ENCODE measurements at regions not wholly inside any gene's neighbourhood (a gene's known extent, or its start where the extent isn't known, plus 50 kb on each side); places are given as distances from the start of the nearest gene placed in this dataset.

DNA sequence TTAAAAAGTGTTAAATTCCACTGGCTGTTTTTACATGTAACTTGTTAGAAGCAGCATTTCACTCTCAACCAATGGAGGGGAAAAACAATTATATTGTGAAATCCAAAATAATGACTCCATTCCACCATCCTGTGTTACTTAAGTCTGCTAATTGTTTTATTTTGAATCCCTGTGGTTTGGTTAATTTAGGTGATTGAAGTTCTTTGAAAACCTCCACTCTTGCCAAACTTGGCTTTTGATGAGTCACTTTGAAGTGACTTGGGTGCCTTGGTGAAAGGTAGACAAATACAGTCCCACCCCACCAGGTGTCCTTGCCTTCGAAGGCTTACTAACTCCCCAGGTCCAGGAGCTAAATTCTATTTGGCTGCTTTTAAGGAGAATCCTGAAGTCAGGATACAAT, 1303.8 kb upstream of the NRXN1 start:
- TF ChIP-seq, protein P1, sequence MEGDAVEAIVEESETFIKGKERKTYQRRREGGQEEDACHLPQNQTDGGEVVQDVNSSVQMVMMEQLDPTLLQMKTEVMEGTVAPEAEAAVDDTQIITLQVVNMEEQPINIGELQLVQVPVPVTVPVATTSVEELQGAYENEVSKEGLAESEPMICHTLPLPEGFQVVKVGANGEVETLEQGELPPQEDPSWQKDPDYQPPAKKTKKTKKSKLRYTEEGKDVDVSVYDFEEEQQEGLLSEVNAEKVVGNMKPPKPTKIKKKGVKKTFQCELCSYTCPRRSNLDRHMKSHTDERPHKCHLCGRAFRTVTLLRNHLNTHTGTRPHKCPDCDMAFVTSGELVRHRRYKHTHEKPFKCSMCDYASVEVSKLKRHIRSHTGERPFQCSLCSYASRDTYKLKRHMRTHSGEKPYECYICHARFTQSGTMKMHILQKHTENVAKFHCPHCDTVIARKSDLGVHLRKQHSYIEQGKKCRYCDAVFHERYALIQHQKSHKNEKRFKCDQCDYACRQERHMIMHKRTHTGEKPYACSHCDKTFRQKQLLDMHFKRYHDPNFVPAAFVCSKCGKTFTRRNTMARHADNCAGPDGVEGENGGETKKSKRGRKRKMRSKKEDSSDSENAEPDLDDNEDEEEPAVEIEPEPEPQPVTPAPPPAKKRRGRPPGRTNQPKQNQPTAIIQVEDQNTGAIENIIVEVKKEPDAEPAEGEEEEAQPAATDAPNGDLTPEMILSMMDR (IDR thresholded peaks at IDR 0.05; ENCODE audit: poor library complexity), result no peak
- no peak for TF ChIP-seq EZH2phosphoT487 (IDR thresholded peaks at IDR 0.05; ENCODE audit: low read depth, severe bottlenecking, unreplicated experiment)
